ENCODE measurements at regions not wholly inside any gene's neighbourhood (a gene's known extent, or its start where the extent isn't known, plus 50 kb on each side); places are given as distances from the start of the nearest gene placed in this dataset.

DNA sequence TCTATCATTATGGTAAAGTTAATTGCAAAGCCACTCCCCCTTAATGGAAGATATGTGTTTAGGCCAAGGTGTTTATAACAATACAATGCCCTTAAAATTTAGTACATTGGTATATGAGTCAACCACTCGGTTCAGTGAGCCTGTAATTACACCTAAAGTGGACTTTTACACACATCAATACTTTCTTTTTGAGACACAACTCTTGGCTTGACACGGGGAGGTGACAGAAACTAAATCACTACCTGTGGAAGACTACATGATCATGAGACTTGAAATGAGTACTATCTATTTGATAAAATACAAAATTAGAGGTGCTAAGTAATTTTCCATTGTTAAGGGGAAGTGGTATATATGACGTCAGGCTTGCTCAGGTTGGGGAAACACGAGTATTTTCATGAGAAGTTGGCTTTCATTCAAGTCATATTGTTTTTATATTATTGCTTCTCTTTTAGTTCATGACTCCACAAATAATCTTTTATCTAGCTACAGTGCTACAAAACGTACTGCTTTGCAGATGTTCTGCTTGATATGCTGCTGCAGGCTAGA lies 918.3 kb downstream of the ARAP2 start:
- Histone ChIP-seq H3K4me3 (ENCODE audit: control insufficient read depth in 1 of 7, extremely low read depth in 1 of 7, insufficient read depth in 4 of 7, low read depth in 2 of 7, low read length in 6 of 7) (no peak overlapping the region), H3K4me1 (ENCODE audit: control extremely low read depth in 1 of 4, control insufficient read depth in 4 of 4, insufficient read depth in 4 of 4, low read length in 3 of 4) (no peaks in the 10 kb centered on the region), H3K9me3 (ENCODE audit: control extremely low read depth in 1 of 5, control insufficient read depth in 4 of 5, insufficient read depth in 2 of 5, low read depth in 1 of 5, low read length in 4 of 5) (no peaks in the 10 kb centered on the region), H3K27me3 (replicated peaks in 2 of 5; ENCODE audit: control insufficient read depth in 4 of 5, insufficient read depth in 5 of 5, low read length in 4 of 5) (no peaks in the 10 kb centered on the region), H3K36me3 (ENCODE audit: control insufficient read depth in 4 of 4, insufficient read depth in 4 of 4, low read length in 3 of 4) (no peaks in the 10 kb centered on the region), H3K27ac (ENCODE audit: insufficient read depth in 1 of 2, low read depth in 1 of 2, low read length in 2 of 2, poor library complexity in 1 of 2, severe bottlenecking in 2 of 2) (no peak overlapping the region)
- ChIA-PET CTCF (no interaction called here), POLR2A (no interaction called here)
- DNase-seq = peak in 1 of 3 donors; percentile 1
- WGBS (ENCODE audit: insufficient coverage) = 57% methylated on average over 1 of the region's 5 CpGs

DNA sequence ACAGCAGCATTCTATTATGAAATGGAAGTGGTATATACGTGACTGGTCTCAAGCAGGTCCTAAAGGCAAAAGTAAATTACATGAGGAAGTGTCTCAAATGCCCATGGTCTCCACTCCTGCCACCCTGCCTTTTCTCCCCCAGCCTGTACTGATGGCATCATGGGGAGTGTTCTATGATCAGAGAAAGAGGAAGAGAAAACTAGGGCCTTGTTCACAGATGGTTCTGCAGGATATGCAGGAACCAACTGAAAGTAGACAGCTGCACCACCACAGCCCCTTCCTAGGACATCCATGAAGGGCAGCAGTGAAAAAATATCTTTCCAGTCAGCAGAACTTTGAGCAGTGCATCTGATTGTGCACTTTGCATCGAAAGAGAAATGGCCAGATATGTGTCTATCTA lies 901.5 kb downstream of the ARAP2 start:
- ChIA-PET CTCF (interaction anchor here (0.6 kb wide), 1 partner anchor 592 kb away, joined by 3 read pairs; no protein-coding TSS in a partner anchor), POLR2A (no interaction called here)

DNA sequence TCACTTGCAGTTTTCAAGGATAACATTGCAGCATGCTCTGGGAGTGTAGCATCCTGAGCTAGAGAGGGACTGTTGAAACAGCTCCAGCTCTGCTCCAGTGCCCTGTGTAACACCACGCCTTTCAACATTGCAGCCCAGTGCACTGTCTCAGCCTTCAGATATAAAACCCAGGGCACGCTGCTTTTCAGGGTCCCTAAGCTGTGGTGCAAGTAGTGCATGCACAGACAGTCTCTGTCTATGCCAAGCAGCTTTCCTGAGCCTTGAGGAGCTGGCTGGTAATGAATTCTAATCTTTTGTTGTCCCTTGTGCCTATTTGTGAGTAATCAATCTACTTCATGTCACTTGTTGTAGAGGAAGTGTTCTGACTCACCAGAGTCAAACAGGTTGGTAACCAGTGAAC lies 897.0 kb downstream of the ARAP2 start:
- no peak overlapping the region for H3K4me3 ChIP-seq (ENCODE audit: control insufficient read depth in 1 of 7, extremely low read depth in 1 of 7, insufficient read depth in 4 of 7, low read depth in 2 of 7, low read length in 6 of 7)
- no peak for DNase-seq
- no peak overlapping the region for H3K27ac ChIP-seq (ENCODE audit: insufficient read depth in 1 of 2, low read depth in 1 of 2, low read length in 2 of 2, poor library complexity in 1 of 2, severe bottlenecking in 2 of 2)
- CTCF ChIA-PET = no interaction called here
- H3K36me3 ChIP-seq (ENCODE audit: control insufficient read depth in 4 of 4, insufficient read depth in 4 of 4, low read length in 3 of 4) = no peaks in the 10 kb centered on the region
- no peaks in the 10 kb centered on the region for H3K4me1 ChIP-seq (ENCODE audit: control extremely low read depth in 1 of 4, control insufficient read depth in 4 of 4, insufficient read depth in 4 of 4, low read length in 3 of 4)
- peaks cover 0 to 6% (median 0%) of the 10 kb centered on the region in 5 experiments for H3K9me3 ChIP-seq (ENCODE audit: control extremely low read depth in 1 of 5, control insufficient read depth in 4 of 5, insufficient read depth in 2 of 5, low read depth in 1 of 5, low read length in 4 of 5)
- WGBS (ENCODE audit: insufficient coverage) = 100% methylated on average over 2 of the region's 2 CpGs
- H3K27me3 ChIP-seq (replicated peaks in 2 of 5; ENCODE audit: control insufficient read depth in 4 of 5, insufficient read depth in 5 of 5, low read length in 4 of 5) = no peaks in the 10 kb centered on the region
- POLR2A ChIA-PET = no interaction called here

More for the DNA sequence above, 901.5 kb downstream of the ARAP2 start:
- no peak overlapping the region for H3K27ac ChIP-seq (ENCODE audit: insufficient read depth in 1 of 2, low read depth in 1 of 2, low read length in 2 of 2, poor library complexity in 1 of 2, severe bottlenecking in 2 of 2)
- 71% methylated on average over 1 of the region's 2 CpGs for WGBS (ENCODE audit: insufficient coverage)
- DNase-seq = peak in 1 of 3 donors; percentile 21
- no peaks in the 10 kb centered on the region for H3K4me1 ChIP-seq (ENCODE audit: control extremely low read depth in 1 of 4, control insufficient read depth in 4 of 4, insufficient read depth in 4 of 4, low read length in 3 of 4)
- H3K4me3 ChIP-seq (ENCODE audit: control insufficient read depth in 1 of 7, extremely low read depth in 1 of 7, insufficient read depth in 4 of 7, low read depth in 2 of 7, low read length in 6 of 7) = no peak overlapping the region
- no peaks in the 10 kb centered on the region for H3K27me3 ChIP-seq (replicated peaks in 2 of 5; ENCODE audit: control insufficient read depth in 4 of 5, insufficient read depth in 5 of 5, low read length in 4 of 5)
- H3K9me3 ChIP-seq (ENCODE audit: control extremely low read depth in 1 of 5, control insufficient read depth in 4 of 5, insufficient read depth in 2 of 5, low read depth in 1 of 5, low read length in 4 of 5) = no peaks in the 10 kb centered on the region
- no peaks in the 10 kb centered on the region for H3K36me3 ChIP-seq (ENCODE audit: control insufficient read depth in 4 of 4, insufficient read depth in 4 of 4, low read length in 3 of 4)

DNA sequence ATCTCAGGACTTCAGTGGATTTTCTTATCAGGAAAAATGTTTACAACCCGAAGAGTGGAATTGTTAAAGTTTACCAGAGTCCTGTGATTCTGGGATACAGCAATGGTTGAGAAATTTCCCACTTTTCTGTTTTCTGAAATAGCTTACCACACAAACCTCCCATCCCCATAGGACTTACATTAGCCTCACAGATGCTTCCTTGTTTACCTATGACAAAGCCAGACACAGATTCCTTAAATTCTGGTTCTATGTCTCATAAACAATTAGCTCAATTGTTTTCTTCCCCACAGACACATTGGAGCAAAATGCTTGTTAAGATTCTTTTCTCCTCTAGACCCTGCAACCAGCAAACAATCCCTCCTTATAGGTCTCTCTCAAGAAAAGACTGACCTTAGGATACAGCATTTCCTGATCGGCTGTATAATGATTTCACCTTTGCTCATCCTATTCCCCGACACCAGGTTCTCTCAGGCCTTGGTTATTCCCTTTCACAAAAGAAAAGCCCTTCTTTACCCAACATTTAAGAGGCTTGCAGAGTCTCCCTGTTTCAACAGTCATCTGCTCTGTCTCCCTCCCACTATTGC lies 886.2 kb downstream of the ARAP2 start:
- no peak overlapping the region for H3K4me3 ChIP-seq (ENCODE audit: control insufficient read depth in 1 of 7, extremely low read depth in 1 of 7, insufficient read depth in 4 of 7, low read depth in 2 of 7, low read length in 6 of 7)
- no peaks in the 10 kb centered on the region for H3K9me3 ChIP-seq (ENCODE audit: control extremely low read depth in 1 of 5, control insufficient read depth in 4 of 5, insufficient read depth in 2 of 5, low read depth in 1 of 5, low read length in 4 of 5)
- no peaks in the 10 kb centered on the region for H3K4me1 ChIP-seq (ENCODE audit: control extremely low read depth in 1 of 4, control insufficient read depth in 4 of 4, insufficient read depth in 4 of 4, low read length in 3 of 4)
- H3K36me3 ChIP-seq (ENCODE audit: control insufficient read depth in 4 of 4, insufficient read depth in 4 of 4, low read length in 3 of 4) = no peaks in the 10 kb centered on the region
- no peaks in the 10 kb centered on the region for H3K27me3 ChIP-seq (replicated peaks in 2 of 5; ENCODE audit: control insufficient read depth in 4 of 5, insufficient read depth in 5 of 5, low read length in 4 of 5)
- H3K27ac ChIP-seq (ENCODE audit: insufficient read depth in 1 of 2, low read depth in 1 of 2, low read length in 2 of 2, poor library complexity in 1 of 2, severe bottlenecking in 2 of 2) = no peak overlapping the region
- CTCF ChIA-PET = no interaction called here
- 100% methylated on average over 2 of the region's 3 CpGs for WGBS (ENCODE audit: insufficient coverage)
- POLR2A ChIA-PET = no interaction called here
- DNase-seq = no peak

DNA sequence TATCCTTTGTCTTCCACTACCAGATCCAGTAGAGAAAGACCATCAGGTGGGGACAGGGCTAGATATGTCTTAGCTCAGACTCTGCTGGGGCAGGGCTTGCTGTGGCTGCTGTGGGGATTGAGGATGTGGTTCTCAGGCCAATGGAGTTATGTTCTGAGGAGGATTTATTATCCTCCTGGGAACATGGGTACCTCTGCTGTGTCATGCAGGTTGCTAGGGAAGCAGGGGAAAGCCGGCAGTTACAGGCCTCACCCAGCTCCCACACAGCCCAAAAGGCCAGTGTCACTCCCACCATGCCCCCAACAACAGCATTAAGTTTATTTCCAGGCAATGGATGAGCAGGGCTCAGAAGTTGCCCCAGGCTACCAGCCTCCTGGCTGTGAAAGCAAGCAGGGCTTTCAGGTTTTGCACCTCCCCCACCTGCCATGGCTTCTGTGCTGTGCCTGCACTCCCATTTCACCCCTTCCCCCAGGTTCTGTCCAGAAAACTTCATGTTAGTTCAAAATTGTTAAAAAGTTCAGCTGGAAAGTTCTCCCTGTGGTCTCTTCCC lies 879.9 kb downstream of the ARAP2 start:
- no peaks in the 10 kb centered on the region for H3K27me3 ChIP-seq (replicated peaks in 2 of 5; ENCODE audit: control insufficient read depth in 4 of 5, insufficient read depth in 5 of 5, low read length in 4 of 5)
- H3K4me1 ChIP-seq (ENCODE audit: control extremely low read depth in 1 of 4, control insufficient read depth in 4 of 4, insufficient read depth in 4 of 4, low read length in 3 of 4) = no peaks in the 10 kb centered on the region
- no peak overlapping the region for H3K27ac ChIP-seq (ENCODE audit: insufficient read depth in 1 of 2, low read depth in 1 of 2, low read length in 2 of 2, poor library complexity in 1 of 2, severe bottlenecking in 2 of 2)
- WGBS (ENCODE audit: insufficient coverage) = 83% methylated on average over 1 of the region's 1 CpG
- H3K4me3 ChIP-seq (ENCODE audit: control insufficient read depth in 1 of 7, extremely low read depth in 1 of 7, insufficient read depth in 4 of 7, low read depth in 2 of 7, low read length in 6 of 7) = no peak overlapping the region
- H3K36me3 ChIP-seq (ENCODE audit: control insufficient read depth in 4 of 4, insufficient read depth in 4 of 4, low read length in 3 of 4) = no peaks in the 10 kb centered on the region
- DNase-seq = no peak
- ChIA-PET CTCF (interaction anchor here (1.1 kb wide), 1 partner anchor 9 kb away, joined by 3 read pairs; no protein-coding TSS in a partner anchor), POLR2A (no interaction called here)
- H3K9me3 ChIP-seq (ENCODE audit: control extremely low read depth in 1 of 5, control insufficient read depth in 4 of 5, insufficient read depth in 2 of 5, low read depth in 1 of 5, low read length in 4 of 5) = no peaks in the 10 kb centered on the region

DNA sequence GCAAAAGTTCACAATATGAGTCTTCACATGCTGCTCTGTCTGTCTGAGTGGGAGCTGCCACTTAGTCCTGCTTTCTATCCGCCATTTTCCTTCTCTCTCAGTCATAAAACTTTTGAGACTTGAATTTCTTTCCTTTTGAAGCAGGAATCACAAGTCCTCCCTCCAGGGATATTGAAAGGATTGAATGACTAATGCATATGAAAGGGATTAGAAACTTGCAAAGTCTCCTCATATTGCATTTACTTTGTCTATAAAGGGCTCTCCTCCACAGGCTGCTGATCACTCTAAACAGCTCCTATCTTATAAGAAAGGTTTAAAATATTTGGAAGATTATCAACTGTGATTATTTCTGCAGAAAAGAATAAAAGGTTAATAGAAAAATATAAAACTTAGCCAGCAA lies 879.1 kb downstream of the ARAP2 start:
- CTCF ChIA-PET = interaction anchor here (1.1 kb wide), 1 partner anchor 8 kb away, joined by 3 read pairs; no protein-coding TSS in a partner anchor
- WGBS (ENCODE audit: insufficient coverage) = 100% methylated on average over 1 of the region's 1 CpG
- DNase-seq = no peak
- no peaks in the 10 kb centered on the region for H3K4me1 ChIP-seq (ENCODE audit: control extremely low read depth in 1 of 4, control insufficient read depth in 4 of 4, insufficient read depth in 4 of 4, low read length in 3 of 4)
- H3K27me3 ChIP-seq (replicated peaks in 2 of 5; ENCODE audit: control insufficient read depth in 4 of 5, insufficient read depth in 5 of 5, low read length in 4 of 5) = no peaks in the 10 kb centered on the region
- H3K36me3 ChIP-seq (ENCODE audit: control insufficient read depth in 4 of 4, insufficient read depth in 4 of 4, low read length in 3 of 4) = no peaks in the 10 kb centered on the region
- POLR2A ChIA-PET = no interaction called here
- H3K9me3 ChIP-seq (ENCODE audit: control extremely low read depth in 1 of 5, control insufficient read depth in 4 of 5, insufficient read depth in 2 of 5, low read depth in 1 of 5, low read length in 4 of 5) = no peaks in the 10 kb centered on the region
- no peak overlapping the region for H3K4me3 ChIP-seq (ENCODE audit: control insufficient read depth in 1 of 7, extremely low read depth in 1 of 7, insufficient read depth in 4 of 7, low read depth in 2 of 7, low read length in 6 of 7)
- H3K27ac ChIP-seq (ENCODE audit: insufficient read depth in 1 of 2, low read depth in 1 of 2, low read length in 2 of 2, poor library complexity in 1 of 2, severe bottlenecking in 2 of 2) = no peak overlapping the region

DNA sequence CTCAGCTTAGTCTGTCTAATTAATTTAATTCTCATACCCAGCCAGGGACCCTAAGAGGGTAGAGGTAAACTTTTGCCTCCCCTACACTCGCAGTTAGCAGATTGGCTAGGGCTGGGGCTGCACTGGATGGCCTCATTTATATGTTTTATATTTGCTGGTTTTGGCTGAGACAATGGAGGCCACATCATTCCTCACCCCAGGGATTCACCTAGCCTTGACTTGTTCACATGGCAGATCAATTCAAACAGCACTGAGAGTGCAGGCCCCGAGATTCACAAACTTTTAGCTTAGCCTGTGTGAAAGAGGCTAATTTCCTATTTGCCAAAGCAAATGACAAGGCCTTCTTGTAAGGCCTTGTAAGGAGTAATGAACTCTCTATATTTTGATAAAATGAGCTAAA lies 844.4 kb downstream of the ARAP2 start:
- ChIA-PET POLR2A (no interaction called here), CTCF (no interaction called here)
- H3K4me1 ChIP-seq (ENCODE audit: control extremely low read depth in 1 of 4, control insufficient read depth in 4 of 4, insufficient read depth in 4 of 4, low read length in 3 of 4) = no peaks in the 10 kb centered on the region
- no peak overlapping the region for H3K27ac ChIP-seq (ENCODE audit: insufficient read depth in 1 of 2, low read depth in 1 of 2, low read length in 2 of 2, poor library complexity in 1 of 2, severe bottlenecking in 2 of 2)
- no peaks in the 10 kb centered on the region for H3K27me3 ChIP-seq (replicated peaks in 2 of 5; ENCODE audit: control insufficient read depth in 4 of 5, insufficient read depth in 5 of 5, low read length in 4 of 5)
- no peaks in the 10 kb centered on the region for H3K9me3 ChIP-seq (ENCODE audit: control extremely low read depth in 1 of 5, control insufficient read depth in 4 of 5, insufficient read depth in 2 of 5, low read depth in 1 of 5, low read length in 4 of 5)
- H3K4me3 ChIP-seq (ENCODE audit: control insufficient read depth in 1 of 7, extremely low read depth in 1 of 7, insufficient read depth in 4 of 7, low read depth in 2 of 7, low read length in 6 of 7) = no peak overlapping the region
- no peak for DNase-seq
- WGBS (ENCODE audit: insufficient coverage) = 100% methylated on average over 1 of the region's 2 CpGs
- no peaks in the 10 kb centered on the region for H3K36me3 ChIP-seq (ENCODE audit: control insufficient read depth in 4 of 4, insufficient read depth in 4 of 4, low read length in 3 of 4)

Measured in common myeloid progenitor, CD34-positive (primary cell).